Stomach (tissue), 8 donors: ENCODE measurements at regions not wholly inside any gene's neighbourhood (a gene's known extent, or its start where the extent isn't known, plus 50 kb on each side); places are given as distances from the start of the nearest gene placed in this dataset.

Experiments
- DNase-seq, 2 donors: peaks; one replicate each; pipeline versions ENCODE4 v3.0.0 to v3.0.0-alpha.2; 2013 to 2019
- H3K27ac ChIP-seq, 5 donors: fragments of 200-600 bp in 4 of 5; sonication (generic) in 4 of 5; one replicate each; pipeline ENCODE4 v1.5.1; 2013 to 2019; ENCODE audit warnings: mild to moderate bottlenecking in 1 of 5, moderate library complexity in 1 of 5
- H3K27me3 ChIP-seq, 3 donors: fragments of 200-600 bp; sonication (generic); one replicate each; pipeline ENCODE4 v1.5.1; 2017 to 2019; ENCODE audit warnings: mixed run types in 1 of 3
- H3K36me3 ChIP-seq, 4 donors: fragments of 200-600 bp; sonication (generic); 1 replicate in 3 of 4; 2 replicates in 1 of 4; pipeline ENCODE4 v1.5.1; 2016 to 2019
- H3K4me1 ChIP-seq, 4 donors: fragments of 200-600 bp; sonication (generic); one replicate each; pipeline ENCODE4 v1.5.1; 2016 to 2019
- H3K4me3 ChIP-seq, 4 donors: fragments of 200-600 bp; sonication (generic) in 3 of 4; one replicate each; pipeline ENCODE4 v1.5.1; 2016 to 2019; ENCODE audit warnings: mild to moderate bottlenecking in 1 of 4
- H3K9me3 ChIP-seq, 4 donors: fragments of 200-600 bp; sonication (generic); one replicate each; pipeline ENCODE4 v1.5.1; 2016 to 2019
- CTCF ChIP-seq, 7 experiments: fragments of 450-650 bp in 4 of 7; fragments of 200-600 bp in 3 of 7; sonication (generic) in 3 of 7; IDR thresholded peaks; one replicate each; pipeline ENCODE4 v1.5.1; 2016 to 2019; ENCODE audit warnings: antibody characterized with exemption in 7 of 7, control low read depth in 2 of 7, mild to moderate bottlenecking in 1 of 7
- EP300 ChIP-seq: sonication (generic); formaldehyde crosslinking; IDR thresholded peaks from one replicate; pipeline ENCODE4 v1.6.1; 2017; ENCODE audit warnings: antibody characterized with exemption
- POLR2A ChIP-seq, 4 donors: fragments of 450-650 bp; IDR thresholded peaks; one replicate each; pipeline ENCODE4 v1.6.1; 2016; ENCODE audit warnings: antibody characterized with exemption in 4 of 4, control low read depth in 2 of 4, mild to moderate bottlenecking in 1 of 4, moderate library complexity in 1 of 4
- POLR2AphosphoS5 ChIP-seq, 3 donors: sonication (generic); formaldehyde crosslinking; IDR thresholded peaks; one replicate each; pipeline ENCODE4 v1.6.1; 2016; ENCODE audit warnings: antibody characterized with exemption in 3 of 3
- WGBS, 5 donors: extraction: QIAGEN DNeasy Blood & Tissue Kit in 3 of 5; methylation state at CpG; one replicate each; pipeline versions ENCODE4 v1.1.5 to v1.1.7; 2013 to 2018; 5-methylcytosine and 5-hydroxymethylcytosine counted together
- intact Hi-C: fragments of 100-400 bp; cut with DNase I; formaldehyde crosslinking; loops from one replicate; pipeline ENCODE4 v1.15.1; 2023; ENCODE audit warnings: low total_unique reads
- donor health status: healthy with polysubstance abuse.
- donor health status: Bipolar disorder and iron deficiency.
- donor health status: healthy.

- Histone ChIP-seq H3K4me1 (peaks cover 4 to 16% (median 9%) of the 10 kb centered on the region in 4 donors), H3K9me3 (no peaks in the 10 kb centered on the region), H3K27me3 (no peaks in the 10 kb centered on the region), H3K4me3 (no peak overlapping the region), H3K27ac (no peak overlapping the region), H3K36me3 (no peaks in the 10 kb centered on the region)
- no peak for DNase-seq
- intact Hi-C loops = no loop called here
- TF ChIP-seq POLR2A (IDR thresholded peaks at IDR 0.05) (no peak), POLR2AphosphoS5 (IDR thresholded peaks at IDR 0.05) (no peak), CTCF (IDR thresholded peaks at IDR 0.05) (no peak), EP300 (no peak)
- 95 to 100% (median 98%) methylated on average over 2 of the region's 2 CpGs for WGBS, 5 donors
Observed at GRCh38 chr14:89707086-89707485, 247.4 kb downstream of the EFCAB11 start.

GRCh38 chr14:89702876-89703200 lies 251.7 kb downstream of the EFCAB11 start:
- Histone ChIP-seq H3K4me1 (peaks cover 17 to 50% (median 32%) of the 10 kb centered on the region in 4 donors), H3K9me3 (no peaks in the 10 kb centered on the region), H3K27ac (peak overlapping the region in 3 of 5 donors; percentile 83 to 87 (median 84)), H3K4me3 (no peak overlapping the region), H3K27me3 (no peaks in the 10 kb centered on the region), H3K36me3 (no peaks in the 10 kb centered on the region)
- DNase-seq = no peak
- WGBS, 5 donors = 93 to 97% (median 95%) methylated on average over 2 of the region's 2 CpGs
- intact Hi-C loops = no loop called here
- no peak for TF ChIP-seq POLR2A (IDR thresholded peaks at IDR 0.05)
- no peak for TF ChIP-seq EP300
- TF ChIP-seq CTCF (IDR thresholded peaks at IDR 0.05) = no peak
- TF ChIP-seq POLR2AphosphoS5 (IDR thresholded peaks at IDR 0.05) = no peak

GRCh38 chr14:89702073-89702875 lies 252.3 kb downstream of the EFCAB11 start:
- TF ChIP-seq POLR2AphosphoS5 (IDR thresholded peaks at IDR 0.05) = peak in 1 of 3 donors; percentile 31
- TF ChIP-seq POLR2A (IDR thresholded peaks at IDR 0.05) = no peak
- peak in 1 of 2 donors; percentile 76 for DNase-seq
- peaks cover 17 to 50% (median 32%) of the 10 kb centered on the region in 4 donors for H3K4me1 ChIP-seq
- intact Hi-C loops = no loop called here
- WGBS, 5 donors = 34 to 49% (median 42%) methylated on average over 6 of the region's 6 CpGs
- H3K36me3 ChIP-seq = no peaks in the 10 kb centered on the region
- peak overlapping the region; percentile 7 to 87 (median 83) for H3K27ac ChIP-seq
- peak overlapping the region; percentile 50 to 64 (median 60) for H3K4me3 ChIP-seq
- no peaks in the 10 kb centered on the region for H3K9me3 ChIP-seq
- H3K27me3 ChIP-seq = no peaks in the 10 kb centered on the region

GRCh38 chr14:89701211-89702043 lies 253.1 kb downstream of the EFCAB11 start:
- 8 to 18% (median 12%) methylated on average over 32 to 66 of the region's 81 CpGs for WGBS, 5 donors
- intact Hi-C loops = no loop called here
- no peaks in the 10 kb centered on the region for H3K27me3 ChIP-seq
- H3K9me3 ChIP-seq = no peaks in the 10 kb centered on the region
- H3K36me3 ChIP-seq = no peaks in the 10 kb centered on the region
- no peak for TF ChIP-seq POLR2A (IDR thresholded peaks at IDR 0.05)
- no peak for TF ChIP-seq CTCF (IDR thresholded peaks at IDR 0.05)
- TF ChIP-seq POLR2AphosphoS5 (IDR thresholded peaks at IDR 0.05) = peak in 1 of 3 donors; percentile 23
- no peak for TF ChIP-seq EP300
- peak overlapping the region; percentile 31 to 87 (median 83) for H3K27ac ChIP-seq
- peak overlapping the region; percentile 50 to 64 (median 60) for H3K4me3 ChIP-seq
- DNase-seq = peak; percentile 90 to 95
- H3K4me1 ChIP-seq = peaks cover 17 to 50% (median 32%) of the 10 kb centered on the region in 4 donors
